Epithelial cell of esophagus (primary cell): ENCODE measurements at regions not wholly inside any gene's neighbourhood (a gene's known extent, or its start where the extent isn't known, plus 50 kb on each side); places are given as distances from the start of the nearest gene placed in this dataset.
A peak's percentile ranks its signal among the peaks of the same experiment; 100 is the strongest.

Source experiments
- DNase-seq: peaks from one replicate; pipeline ENCODE4 v3.0.0; 2010; ENCODE audit warnings: low read depth
- H3K4me3 ChIP-seq: 2 replicates; pipeline ENCODE4 v1.5.1; 2011; ENCODE audit warnings: mild to moderate bottlenecking, low read length, control low read depth
- TF ChIP-seq, protein P1 (sequence below): IDR thresholded peaks from 2 replicates; pipeline ENCODE4 v1.5.1; 2011; ENCODE audit warnings: low read depth, mild to moderate bottlenecking, low read length, control low read depth, inconsistent platforms; ENCODE audit not compliant: insufficient read depth; ENCODE audit errors: missing control alignments

DNA sequence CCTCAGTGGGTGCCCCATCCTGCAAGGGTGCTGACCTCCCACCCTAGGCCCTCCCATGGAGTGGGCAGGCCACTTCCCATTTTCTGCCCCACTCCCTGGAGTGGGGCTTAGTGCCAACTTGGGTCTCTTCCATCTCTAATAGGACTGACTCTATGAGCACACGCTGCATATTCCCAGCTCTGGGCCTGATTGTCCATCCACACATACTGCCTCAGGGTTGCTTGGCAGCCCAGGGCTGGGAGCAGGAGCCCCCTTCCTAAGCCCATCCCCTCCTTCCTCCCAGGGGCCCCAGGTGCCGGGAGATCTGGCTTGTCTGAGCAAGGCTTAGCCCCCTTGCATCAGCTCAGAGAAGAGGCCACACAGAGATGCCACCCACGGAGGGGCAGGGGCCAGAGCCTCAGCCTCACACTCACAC is 55.1 kb downstream of the PJA1 start:
- H3K4me3 ChIP-seq: no peak overlapping the region
- TF ChIP-seq, protein P1, sequence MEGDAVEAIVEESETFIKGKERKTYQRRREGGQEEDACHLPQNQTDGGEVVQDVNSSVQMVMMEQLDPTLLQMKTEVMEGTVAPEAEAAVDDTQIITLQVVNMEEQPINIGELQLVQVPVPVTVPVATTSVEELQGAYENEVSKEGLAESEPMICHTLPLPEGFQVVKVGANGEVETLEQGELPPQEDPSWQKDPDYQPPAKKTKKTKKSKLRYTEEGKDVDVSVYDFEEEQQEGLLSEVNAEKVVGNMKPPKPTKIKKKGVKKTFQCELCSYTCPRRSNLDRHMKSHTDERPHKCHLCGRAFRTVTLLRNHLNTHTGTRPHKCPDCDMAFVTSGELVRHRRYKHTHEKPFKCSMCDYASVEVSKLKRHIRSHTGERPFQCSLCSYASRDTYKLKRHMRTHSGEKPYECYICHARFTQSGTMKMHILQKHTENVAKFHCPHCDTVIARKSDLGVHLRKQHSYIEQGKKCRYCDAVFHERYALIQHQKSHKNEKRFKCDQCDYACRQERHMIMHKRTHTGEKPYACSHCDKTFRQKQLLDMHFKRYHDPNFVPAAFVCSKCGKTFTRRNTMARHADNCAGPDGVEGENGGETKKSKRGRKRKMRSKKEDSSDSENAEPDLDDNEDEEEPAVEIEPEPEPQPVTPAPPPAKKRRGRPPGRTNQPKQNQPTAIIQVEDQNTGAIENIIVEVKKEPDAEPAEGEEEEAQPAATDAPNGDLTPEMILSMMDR: no peak
- DNase-seq: no peak

GRCh38 chrX:69109706-69110105 is 55.5 kb downstream of the PJA1 start:
- DNase-seq: peak; percentile 90
- H3K4me3 ChIP-seq: no peak overlapping the region
- TF ChIP-seq, protein P1: no peak

GRCh38 chrX:69109036-69109663 is 56.1 kb downstream of the PJA1 start:
- no peak for DNase-seq
- no peak overlapping the region for H3K4me3 ChIP-seq
- TF ChIP-seq, protein P1: no peak

- H3K4me3 ChIP-seq: no peak overlapping the region
- DNase-seq: no peak
- TF ChIP-seq, protein P1: no peak
These were observed 57.4 kb downstream of the PJA1 start for GRCh38 chrX:69107747-69108401.

- H3K4me3 ChIP-seq: no peak overlapping the region
- TF ChIP-seq, protein P1: no peak
- DNase-seq: no peak
These were observed 58.0 kb downstream of the PJA1 start for GRCh38 chrX:69107231-69107739.

GRCh38 chrX:69104756-69105434 is 60.4 kb downstream of the PJA1 start:
- TF ChIP-seq, protein P1: no peak
- H3K4me3 ChIP-seq: no peak overlapping the region
- no peak for DNase-seq
